ENCODE measurements at regions not wholly inside any gene's neighbourhood (a gene's known extent, or its start where the extent isn't known, plus 50 kb on each side); places are given as distances from the start of the nearest gene placed in this dataset.
"Not testable (repeated sequence)": the region's sequence is repeated elsewhere in the genome, so short reads cannot be mapped to it uniquely, and the experiment has no call there.

DNA sequence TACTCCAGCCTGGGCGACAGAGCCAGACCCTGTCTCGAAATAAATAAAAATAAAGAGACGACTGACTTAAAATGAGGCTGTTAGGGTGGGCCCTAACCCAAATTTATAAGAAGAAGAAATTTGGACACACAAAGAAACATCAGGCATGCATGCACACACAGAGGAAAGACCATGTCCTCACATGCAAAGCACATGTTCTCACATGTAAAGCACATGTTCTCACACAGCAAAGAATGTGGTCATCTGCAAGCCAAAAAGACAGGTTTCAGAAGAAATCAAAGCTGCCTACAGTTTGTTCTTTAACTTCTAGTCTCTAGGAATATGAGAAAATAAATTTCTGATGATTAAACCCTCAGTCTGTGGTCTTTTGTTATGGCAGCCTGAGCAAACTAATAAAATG lies 132.3 kb upstream of the CRIM1 start:
- DNase-seq: no peak

DNA sequence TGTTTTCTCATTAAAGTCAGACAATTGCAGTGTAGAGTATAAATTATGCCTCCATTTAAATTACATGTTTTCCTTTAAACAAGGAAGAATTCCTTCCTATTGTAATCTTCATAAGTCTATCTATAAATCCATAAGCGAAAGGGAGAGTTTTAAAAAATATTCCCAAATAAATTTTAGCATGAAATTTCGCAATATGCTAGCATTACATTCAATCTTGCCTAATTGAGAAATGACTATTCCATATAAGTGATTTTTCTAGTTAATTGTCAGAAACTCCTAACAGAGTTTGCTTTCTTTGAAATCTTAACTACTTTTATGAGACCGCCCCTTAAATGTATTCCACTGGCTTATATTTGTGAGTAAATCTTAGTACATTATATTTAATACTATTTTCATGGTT lies 133.1 kb upstream of the CRIM1 start:
- DNase-seq: no peak

DNA sequence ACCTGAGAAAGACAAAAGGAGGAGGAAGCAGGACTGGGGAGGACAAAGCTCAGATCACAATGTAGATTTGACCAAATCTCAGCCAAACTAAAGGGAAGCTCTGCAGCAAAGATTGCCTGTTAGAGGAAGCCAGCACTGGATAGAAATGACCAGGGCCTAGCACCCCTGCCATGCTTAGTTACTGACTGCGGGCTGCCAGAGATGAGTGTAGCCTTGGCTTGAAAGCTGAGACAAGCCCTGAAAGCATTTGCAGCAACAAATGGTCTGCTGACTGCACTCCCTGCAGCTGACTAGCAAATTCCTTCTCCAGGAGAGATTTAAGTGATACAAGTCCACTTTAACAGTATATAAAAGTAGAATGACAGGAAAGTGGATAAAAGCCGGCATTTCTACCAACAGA lies 140.9 kb upstream of the CRIM1 start:
- DNase-seq: no peak

DNA sequence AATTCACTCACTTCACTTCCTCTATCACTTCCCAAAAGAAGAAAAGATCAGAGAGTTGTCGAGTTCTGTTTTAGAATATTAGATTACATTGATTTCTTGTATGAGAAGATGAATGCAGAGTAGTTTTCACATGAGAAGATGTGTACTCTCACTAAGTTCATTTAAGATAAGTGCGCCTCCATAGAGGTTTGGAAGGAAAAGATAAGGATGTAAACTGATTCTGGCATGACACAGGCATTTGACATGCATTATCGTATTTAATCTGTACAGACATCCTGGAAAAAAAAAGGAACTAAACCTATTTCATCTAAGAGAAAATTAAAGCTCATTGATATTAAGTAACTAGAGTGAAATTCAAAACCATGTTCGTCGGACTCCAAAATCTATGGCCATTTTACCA lies 152.2 kb upstream of the CRIM1 start:
- DNase-seq: peak; percentile 76

DNA sequence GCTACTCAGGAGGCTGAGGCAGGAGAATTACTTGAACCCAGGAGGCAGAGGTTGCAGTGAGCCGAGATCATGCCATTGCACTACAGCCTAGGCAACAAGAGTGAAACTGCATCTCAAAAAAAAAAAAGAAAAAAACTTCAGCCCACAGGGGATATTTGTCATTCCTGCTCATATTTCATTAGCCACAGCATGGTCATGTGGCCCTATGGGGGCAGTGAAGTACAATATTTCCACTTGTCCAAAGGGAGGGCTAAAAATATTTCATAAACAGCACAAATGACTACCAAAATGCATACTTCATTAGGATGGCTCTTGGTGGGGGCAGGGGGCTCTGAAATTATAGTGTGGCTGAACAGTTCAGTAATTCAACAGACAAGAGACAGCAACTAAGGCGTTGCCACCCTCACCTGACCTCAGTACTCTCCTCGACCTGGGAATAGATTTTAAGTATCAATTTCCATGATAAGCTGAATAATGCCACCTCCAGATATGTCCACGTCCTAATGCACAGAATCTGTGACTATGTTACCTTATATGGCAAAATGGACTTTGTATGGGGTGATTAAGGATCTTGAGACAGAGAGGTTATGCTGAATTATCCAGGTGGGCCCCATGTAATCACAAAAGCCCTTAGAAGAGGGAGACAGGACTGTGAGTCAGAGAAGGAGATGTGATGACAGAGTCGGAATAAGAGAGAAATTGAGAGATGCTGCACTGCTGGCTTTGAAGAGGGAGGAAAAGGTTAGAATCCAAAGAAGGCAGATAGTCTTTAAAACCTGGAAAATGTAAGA lies 158.2 kb upstream of the CRIM1 start:
- no peak for DNase-seq

DNA sequence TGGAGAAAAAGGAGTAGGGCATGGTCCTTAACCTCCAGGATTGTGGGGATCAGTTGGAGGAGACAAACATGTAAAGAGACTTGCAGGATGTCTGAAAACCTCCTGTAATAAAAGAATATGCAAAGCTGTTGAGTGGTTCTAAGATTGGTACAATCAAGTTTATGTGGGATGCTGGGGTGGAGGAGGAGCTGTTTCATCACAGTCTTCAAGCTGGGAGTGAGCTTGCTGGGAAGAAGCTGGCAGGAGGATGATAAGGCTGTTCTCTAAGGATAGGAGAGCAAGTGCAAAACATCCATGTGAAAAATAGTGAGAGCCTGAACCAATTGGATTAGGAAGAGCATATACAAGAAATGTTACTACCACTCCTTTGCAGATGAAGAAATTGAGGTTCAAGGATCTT lies 161.9 kb upstream of the CRIM1 start:
- no peak for DNase-seq

DNA sequence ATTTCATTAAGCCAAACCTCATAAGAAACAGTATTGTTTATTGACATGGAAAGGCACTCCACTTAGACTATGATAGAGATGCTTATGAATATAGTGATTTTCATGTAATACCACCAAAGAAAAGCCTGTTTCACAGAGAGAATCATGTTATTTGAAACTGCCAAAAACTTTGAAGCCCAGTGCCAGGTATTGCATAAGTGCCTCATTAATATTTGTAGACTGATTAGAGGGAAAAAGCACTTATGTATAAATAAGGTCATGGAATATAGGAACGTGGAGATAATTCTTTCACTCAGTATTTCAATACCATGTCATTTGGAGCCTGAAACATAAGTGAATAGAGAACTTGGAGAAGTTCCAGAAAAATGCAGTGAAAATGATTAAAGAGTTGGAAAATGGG lies 162.6 kb upstream of the CRIM1 start:
- DNase-seq: no peak

DNA sequence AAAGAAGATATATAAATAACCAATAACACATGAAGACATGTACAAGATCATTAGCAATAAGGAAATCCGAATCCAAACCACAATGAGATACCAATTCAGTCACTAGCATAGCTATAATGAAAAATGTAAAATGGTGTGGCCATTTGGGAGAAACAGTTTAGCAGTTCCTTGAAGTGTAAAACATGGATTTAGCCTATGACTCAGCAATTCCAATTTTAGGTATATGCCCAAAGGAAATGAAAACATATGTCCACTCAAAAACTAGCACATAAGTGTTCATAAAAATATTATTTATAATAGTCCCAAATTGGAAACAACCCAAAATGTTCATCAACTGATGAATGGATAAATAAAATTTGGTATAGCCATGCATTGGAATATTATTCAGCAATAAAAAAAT lies 165.5 kb upstream of the CRIM1 start:
- DNase-seq: no peak

DNA sequence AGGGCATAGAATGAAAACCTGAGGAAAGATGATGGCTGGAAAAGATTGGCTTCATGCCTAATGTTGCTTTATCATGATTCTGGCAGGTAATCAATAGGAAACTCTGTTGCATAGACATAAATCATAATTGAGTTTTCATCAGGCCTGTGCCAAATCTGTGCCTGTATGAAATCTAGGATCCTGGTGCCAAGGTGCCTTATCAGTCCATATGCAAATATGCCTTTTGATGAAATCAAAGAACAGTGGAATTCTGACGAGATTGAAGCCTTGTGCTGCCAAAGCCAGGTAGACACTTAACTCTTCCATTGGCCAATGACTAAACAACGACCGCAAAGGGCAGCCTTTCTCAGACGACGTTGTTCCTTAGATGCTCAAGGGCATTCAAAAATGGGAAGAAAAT lies 170.0 kb upstream of the CRIM1 start:
- no peak for DNase-seq

DNA sequence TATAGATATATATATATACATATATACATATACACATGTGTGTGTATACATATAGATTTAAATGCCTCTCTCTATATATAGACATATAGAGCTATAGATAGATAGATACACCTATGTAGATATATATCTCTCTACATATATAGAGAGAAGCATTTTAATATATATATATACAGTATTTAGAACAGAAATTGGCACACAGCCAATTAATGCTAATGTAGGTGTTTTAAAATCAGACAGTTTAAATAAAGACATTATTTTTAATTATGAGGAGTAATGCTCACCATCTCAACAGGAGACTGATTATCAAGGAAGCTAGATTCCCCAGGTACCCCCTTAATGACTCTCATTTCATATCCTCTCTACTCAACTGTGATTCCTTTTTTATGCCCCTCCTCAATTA lies 170.7 kb upstream of the CRIM1 start:
- no peak for DNase-seq

DNA sequence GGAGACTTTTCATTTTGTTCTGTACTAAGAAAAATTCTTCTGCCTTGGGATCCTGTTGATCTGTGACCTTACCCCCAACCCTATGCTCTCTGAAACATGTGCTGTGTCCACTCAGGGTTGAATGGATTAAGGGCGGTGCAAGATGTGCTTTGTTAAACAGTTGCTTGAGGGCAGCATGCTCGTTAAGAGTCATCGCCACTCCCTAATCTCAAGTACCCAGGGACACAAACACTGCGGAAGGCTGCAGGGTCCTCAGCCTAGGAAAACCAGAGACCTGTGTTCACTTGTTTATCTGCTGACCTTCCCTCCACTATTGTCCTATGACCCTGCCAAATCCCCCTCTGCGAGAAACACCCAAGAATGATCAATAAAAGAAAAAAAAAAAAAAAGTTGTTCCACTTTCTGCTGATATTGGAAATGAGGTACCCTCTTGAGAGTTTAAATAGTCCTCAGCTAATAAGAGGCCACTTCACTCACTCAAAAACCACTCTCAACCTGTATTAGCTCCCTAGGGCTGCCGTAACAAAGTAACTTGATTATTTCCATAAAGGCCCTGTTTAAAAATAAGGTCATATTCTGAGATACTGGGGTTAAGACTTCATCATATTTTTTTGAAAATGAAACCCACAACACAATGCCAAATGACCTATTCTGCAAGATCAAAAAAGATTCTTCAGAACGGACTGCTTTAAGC lies 174.6 kb upstream of the CRIM1 start:
- DNase-seq: not testable (repeated sequence)

DNA sequence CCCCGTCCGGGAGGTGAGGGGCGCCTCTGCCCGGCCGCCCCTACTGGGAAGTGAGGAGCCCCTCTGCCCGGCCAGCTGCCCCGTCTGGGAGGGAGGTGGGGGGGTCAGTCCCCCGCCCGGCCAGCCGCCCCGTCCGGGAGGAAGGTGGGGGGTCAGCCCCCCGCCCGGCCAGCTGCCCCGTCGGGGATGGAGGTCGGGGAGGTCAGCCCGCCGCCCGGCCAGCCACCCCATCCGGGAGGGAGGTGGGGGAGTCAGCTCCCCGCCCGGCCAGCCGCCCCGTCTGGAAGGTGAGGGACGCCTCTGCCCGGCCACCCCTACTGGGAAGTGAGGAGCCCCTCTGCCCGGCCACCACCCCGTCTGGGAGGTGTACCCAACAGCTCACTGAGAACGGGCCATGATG lies 175.3 kb upstream of the CRIM1 start:
- DNase-seq: not testable (repeated sequence)

DNA sequence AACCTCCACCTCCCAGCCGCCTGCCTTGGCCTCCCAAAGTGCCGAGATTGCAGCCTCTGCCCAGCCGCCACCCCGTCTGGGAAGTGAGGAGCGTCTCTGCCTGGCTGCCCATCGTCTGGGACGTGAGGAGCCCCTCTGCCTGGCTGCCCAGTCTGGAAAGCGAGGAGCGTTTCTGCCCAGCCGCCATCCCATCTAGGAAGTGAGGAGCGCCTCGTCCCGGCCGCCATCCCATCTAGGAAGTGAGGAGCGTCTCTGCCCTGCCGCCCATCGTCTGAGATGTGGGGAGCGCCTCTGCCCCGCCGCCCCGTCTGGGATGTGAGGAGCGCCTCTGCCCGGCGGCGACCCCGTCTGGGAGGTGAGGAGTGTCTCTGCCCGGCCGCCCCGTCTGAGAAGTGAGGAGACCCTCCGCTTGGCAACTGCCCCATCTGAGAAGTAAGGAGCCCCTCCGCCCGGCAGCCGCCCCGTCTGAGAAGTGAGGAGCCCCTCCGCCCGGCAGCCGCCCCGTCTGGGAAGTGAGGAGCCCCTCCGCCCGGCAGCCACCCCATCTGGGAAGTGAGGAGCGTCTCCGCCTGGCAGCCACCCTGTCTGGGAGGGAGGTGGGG lies 175.8 kb upstream of the CRIM1 start:
- DNase-seq: not testable (repeated sequence)

DNA sequence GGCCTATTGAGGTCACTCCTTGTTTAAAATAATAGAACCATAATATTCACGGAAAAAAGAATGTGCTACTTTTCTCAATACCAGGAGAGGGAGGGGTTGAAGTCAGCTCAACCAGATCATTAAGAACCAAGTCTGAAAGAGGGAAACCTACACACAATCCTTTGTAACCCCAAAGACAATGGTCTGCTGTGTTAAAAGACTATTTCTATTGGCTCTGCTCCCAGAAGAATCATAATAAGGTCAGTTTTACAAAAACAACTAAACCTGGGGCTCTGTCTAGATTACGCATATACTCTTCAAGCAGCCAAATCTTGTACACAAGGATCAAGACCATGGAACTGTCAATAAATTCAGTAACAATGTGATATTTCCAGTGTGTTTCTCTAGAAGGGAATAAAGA lies 177.2 kb upstream of the CRIM1 start:
- DNase-seq: no peak

DNA sequence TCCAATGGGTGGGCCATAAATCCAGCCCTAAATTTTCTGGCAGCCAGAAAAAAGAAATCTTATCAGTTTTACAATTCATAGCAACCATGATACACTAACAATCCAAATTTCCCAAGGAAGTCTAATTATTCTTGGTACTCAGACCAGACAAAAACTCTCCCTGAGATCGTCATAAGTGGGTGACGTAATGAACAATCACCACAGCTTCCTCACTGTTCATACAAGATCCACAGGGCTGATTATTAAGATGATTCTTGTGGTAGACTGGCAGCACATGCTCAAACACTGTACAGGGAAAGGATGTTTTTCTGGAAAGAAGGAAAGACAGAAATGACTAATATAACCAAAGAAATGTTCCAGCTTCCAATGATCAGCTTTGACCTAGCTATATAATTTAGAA lies 178.3 kb upstream of the CRIM1 start:
- DNase-seq: no peak

DNA sequence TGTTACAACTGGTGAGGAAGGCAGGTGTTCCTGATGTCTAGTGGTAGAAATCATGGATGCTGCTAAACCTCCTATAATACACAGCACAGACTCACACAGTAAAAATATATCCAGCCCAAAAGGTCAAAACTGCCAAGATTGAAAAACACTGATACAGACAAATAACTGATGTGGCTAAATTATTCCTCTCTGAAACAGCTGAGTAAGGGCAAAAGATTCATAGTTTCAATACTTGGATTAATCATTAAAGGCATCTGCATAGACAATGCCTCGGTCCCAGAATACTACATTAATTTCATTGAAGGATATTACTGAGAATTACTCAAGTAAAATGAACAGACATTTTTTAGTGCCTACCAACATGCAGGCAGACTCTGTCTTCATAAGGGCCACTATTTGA lies 180.7 kb upstream of the CRIM1 start:
- no peak for DNase-seq

DNA sequence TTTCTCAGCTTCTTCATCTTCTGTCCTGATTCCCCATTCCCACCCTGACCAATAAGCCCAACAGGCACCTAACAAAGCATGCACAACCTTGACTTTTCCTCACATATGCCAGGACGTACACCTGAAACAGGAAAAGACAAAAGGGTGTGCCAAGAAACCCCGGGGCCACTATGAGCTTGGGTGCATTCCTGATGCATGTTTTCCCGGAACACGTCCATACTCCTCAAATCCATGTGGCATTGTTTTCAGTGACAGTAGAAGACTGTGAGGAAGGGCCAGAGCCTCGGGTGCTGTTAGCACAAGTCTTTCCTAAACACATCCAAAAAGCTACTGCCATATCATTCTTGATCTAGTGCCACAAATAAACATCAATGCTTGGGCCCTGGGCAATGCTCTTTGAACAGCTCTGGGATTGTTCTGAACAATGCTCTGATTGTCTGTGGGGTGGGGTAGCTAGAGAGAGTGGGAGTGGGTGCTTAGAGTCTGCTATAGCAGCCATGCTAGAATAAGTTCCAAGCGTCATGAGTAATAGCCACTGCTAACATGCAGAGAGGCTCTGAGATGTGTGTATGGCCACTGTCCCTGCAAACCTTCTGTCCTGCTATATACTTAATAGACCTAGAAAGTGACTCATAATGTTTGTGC lies 181.7 kb upstream of the CRIM1 start:
- DNase-seq: no peak

DNA sequence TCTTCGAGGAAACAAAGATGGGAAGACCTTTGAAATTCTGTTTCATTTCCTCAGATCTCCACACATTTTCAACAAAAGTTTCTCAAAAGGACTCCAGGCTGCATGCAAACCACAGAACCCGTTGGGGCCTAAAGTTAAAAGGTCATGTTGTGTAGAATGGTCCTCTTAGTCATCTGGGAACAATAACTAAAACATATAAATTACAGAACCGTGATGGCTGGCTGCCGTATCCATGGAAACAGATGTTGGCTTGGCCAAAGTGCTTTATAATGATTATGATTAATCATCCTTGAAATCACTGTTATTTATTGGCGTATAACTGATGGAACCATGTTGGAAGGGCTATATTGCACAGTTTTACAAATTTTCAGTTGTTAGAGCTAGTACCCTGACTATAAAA lies 182.8 kb upstream of the CRIM1 start:
- no peak for DNase-seq

DNA sequence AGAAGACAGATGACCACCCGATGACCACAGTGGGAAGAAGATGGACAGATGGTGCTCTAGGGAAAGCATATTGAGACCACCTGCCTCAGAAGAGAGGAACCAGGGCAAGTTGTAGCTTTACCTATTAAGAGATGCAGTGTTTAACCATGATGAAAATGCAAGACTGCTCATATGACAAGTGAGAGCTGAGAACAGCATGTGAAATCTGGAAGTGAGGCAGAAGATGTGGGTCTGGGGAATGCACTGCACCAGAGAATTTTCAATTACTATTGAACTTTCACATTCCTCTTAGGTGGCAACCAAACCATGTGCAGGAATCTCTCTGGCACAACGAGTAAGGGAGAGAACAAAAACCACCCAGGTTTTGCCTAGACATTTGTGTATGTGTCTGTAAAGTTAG lies 184.8 kb upstream of the CRIM1 start:
- no peak for DNase-seq

DNA sequence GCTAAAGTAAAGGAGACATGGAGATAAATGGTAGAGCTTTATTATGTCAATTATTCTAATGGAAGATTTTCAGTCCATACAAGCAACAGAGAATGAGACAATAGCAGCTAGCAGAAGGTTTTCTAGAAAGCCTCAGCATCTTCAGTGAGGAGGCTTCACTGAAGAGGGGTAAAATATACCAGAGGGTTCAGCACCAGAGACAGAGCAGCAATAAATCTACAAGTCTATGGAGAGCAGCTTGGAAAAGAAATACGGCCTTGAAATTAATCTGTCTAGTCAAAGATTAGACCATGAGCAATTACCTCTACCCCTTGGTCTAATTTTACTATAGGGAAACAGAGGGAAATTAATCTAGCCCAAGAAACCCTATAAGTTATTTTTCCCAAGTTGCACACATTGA lies 185.7 kb upstream of the CRIM1 start:
- DNase-seq: no peak

DNA sequence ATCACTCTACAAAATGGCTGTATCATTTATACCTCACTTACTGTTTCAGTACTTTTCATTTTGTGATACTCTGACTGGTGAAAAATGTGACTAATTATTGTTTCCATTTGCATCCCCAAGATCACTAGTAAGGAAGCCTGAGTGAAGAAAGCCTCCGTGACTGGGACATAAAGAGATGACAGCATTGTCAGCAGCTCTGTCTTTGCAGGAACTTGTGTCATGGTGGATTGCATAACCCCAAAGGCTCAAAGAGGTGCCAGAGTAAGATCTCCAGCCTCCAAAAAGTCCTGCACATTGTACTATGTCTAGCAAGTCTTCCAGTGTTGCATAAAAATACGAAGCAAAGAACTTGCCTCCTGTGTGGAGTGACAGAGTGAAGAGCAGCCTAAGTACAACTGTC lies 187.5 kb upstream of the CRIM1 start:
- DNase-seq: no peak

DNA sequence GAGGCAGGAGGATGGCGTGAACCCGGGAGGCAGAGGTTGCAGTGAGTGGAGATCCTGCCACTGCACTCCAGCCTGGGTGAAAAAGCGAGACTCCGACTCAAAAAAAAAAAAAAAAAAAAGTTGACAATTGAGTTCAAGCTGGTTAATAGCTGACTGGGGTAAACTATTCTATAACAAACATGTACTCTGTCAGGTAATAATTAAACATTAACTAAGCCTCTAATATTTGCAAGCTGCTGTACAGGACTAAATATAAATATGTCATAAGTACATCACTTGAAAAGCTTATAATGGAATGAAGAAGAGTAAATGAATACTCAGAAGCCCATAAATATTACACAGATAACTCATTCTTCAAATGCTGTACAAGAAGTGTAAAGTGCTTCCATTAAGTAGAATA lies 190.4 kb upstream of the CRIM1 start:
- DNase-seq: no peak

DNA sequence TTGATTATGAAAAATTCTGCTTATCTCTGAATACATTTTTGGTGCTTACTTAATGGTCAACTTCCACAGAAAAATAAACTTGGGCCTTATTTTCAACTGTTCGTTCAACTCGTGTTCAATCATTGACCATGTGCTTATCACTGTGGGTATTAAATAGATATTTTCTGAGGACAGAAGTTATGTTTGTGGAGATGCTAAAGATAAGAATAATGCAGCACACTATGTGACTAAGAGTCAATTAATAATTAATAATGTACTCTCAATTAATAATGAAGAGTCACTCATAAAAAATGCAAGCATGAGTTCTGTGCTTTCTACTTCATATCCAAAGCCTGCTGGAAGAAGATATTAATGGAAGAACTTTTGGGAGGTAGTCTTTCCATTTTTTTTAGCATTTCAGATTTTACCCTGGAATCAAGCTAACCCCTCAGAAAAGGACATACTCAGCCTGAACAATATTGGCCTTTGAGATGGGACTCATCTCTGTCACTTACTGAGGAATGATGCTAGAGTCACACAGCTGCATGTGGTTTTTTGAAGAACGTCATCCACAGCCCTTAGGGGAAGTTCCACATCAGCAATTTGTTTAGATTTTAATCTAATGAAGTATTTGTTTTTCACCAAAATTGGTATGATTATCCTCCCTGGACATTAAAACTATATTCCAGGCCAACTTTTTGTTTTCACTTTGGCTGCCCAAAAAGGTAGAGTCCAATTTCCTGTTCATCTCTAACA lies 191.9 kb upstream of the CRIM1 start:
- DNase-seq: no peak
